GM20000 (cell line): ENCODE measurements at regions not wholly inside any gene's neighbourhood (a gene's known extent, or its start where the extent isn't known, plus 50 kb on each side); places are given as distances from the start of the nearest gene placed in this dataset.

Experiments
- DNase-seq: peaks from one replicate; pipeline ENCODE4 v3.0.0; 2012; ENCODE audit warnings: low spot score
- TF ChIP-seq, protein P1 (sequence below): IDR thresholded peaks from 2 replicates; pipeline ENCODE4 v1.5.1; 2012; ENCODE audit warnings: mild to moderate bottlenecking, control low read depth; ENCODE audit errors: extremely low read depth, missing control alignments

DNA sequence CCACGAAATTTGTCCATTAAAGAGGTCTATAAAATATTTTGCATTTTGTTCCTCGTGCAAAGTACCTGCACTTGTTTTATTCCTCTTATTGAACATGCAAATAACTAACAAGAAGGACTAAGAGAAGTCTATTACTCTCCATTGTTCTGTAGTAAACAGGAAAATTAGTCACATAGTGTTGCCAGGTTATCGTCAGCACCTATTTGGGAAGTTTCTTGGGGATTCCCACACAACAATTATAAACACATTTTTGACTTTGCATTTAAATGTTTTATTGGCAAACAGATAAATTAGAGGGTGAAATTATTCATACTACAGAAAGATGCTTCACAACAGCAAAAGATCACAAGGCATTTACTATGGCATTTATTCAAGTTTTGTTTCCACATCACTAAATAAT, 174.5 kb downstream of the ZC3H11B start:
- TF ChIP-seq, protein P1, sequence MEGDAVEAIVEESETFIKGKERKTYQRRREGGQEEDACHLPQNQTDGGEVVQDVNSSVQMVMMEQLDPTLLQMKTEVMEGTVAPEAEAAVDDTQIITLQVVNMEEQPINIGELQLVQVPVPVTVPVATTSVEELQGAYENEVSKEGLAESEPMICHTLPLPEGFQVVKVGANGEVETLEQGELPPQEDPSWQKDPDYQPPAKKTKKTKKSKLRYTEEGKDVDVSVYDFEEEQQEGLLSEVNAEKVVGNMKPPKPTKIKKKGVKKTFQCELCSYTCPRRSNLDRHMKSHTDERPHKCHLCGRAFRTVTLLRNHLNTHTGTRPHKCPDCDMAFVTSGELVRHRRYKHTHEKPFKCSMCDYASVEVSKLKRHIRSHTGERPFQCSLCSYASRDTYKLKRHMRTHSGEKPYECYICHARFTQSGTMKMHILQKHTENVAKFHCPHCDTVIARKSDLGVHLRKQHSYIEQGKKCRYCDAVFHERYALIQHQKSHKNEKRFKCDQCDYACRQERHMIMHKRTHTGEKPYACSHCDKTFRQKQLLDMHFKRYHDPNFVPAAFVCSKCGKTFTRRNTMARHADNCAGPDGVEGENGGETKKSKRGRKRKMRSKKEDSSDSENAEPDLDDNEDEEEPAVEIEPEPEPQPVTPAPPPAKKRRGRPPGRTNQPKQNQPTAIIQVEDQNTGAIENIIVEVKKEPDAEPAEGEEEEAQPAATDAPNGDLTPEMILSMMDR: no peak
- DNase-seq: no peak

DNA sequence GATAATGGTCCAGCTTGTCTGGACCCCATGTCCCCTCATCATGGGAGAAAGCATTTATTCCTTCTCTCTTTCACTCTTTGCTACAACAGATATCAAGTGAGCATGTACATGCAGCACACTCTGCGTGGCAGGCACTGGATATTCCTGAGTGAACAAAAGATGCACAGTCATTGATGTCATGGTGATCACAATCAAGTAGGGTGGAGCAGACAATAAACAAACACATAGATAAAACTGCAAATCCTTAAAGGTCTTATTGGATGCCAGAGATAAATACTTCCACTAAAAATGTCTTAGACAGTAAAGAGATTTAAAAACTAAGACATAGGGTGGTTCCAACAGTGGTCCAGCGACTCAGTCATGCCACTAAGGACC, 178.0 kb downstream of the ZC3H11B start:
- TF ChIP-seq, protein P1: no peak
- DNase-seq: no peak

DNA sequence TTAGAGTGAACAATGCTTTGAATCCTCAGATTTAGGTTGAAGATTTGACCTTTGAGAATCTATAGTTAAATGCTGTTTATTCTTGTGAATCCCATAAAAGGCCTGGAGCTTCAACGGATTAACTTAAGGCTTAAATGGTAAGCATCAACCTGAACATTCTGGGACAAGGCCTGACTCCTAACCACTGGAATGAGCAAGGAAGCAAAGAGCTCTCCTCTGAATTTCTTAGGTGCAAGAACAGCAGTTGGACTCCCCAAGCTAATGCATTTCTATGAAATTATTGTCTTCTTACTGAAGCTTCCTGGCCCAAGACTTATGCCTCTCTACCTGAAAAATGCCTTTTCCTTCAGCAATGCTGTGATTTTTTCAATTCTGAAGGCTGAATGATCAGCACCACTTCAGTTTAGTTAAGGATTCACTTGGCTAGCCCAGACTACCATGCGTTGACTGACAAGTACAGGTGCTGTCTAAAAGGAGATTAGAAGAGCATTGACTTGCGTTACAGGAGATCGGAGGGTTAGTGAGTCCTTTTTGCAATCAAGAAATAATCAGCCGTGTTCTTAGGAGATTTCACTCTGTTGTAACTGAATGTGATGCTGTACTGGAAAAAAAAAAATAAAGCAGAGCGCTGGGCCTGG, 178.5 kb downstream of the ZC3H11B start:
- no peak for DNase-seq
- TF ChIP-seq, protein P1: no peak

DNA sequence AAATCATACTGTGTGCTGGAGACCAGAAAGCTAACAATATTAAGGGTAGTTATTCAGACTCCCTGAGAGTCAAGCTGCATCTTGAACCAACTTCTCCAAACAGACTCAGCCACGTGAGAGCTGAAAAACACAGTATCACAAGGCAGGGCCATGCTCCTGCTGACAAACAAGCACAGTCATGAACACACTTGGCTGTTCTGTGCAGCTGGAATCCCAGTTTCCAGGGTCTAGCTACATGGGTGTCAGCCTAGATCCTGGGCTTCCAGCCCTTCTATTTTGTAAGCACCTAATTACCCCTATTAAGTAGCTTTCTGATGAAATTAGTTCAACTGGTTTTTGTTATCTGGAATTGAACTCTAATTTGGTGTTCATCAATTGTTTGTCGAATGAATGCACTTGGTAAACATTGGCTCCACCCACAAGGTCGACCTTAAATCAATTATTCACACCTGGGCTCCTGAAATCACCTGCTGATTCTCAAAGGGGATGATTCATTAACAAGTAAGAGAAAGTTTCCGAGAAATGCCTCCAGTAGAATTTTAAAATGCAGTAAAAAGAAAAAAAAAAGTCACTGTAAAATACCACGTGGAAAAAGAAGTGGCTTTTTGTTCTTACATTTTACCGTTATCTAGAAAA, 179.3 kb downstream of the ZC3H11B start:
- DNase-seq: no peak
- TF ChIP-seq, protein P1: no peak

DNA sequence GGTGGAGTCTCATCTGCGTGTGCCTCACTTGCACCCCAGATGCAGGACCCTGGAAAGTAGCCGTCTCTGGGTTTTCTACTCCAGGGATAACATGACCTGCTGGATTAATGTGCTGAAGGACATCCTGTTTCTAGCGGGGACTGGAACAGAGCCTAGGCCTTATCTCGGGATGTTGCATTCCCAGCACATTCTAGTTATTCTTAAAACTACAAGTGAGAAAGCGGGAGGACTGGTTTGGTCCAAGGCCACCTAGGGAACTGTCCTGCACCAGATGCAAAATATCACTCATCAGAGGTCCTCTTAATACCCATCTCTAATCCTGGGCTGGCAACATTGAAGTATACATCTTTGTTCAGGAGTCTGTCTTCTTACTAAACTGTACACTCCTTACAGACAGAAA, 179.9 kb downstream of the ZC3H11B start:
- no peak for DNase-seq
- TF ChIP-seq, protein P1: no peak

DNA sequence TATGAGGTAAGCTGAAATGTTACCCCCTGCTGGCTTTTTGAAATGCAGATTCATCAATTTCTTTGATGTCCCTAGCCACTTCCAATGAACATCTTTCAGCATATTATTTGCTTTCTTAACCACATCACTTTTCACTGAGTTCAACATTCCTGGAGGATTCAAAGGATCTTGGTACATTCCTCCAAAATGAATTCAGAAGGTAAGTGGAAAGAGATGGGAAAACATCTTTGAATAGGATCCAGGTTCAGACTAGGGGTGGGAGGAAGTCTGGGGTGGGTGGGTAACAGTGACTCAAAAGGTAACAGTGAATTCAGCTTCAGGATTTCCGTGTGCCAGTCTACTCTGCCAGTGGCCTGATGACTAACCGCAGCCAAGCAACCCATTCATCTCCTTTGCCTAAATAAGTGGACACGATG, 180.7 kb downstream of the ZC3H11B start:
- DNase-seq: no peak
- TF ChIP-seq, protein P1: no peak

DNA sequence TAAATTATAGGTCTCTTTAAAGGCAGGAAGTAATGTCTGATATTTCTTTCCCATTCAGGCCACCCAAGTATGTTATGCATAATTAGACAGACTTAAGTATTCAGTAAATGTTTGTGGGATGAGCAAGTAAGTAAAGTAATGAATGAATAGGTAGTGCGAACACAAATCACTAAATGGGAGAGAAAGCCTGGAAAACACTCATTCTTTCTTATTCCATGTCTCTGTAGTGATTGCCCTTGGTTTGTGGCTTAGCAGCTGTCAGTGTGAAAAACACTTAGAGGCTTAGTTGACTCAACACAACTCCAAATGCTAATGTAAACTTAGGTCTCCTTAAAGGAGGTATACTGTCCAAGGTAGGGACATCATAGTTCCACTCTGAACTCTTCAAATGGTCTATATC, 182.5 kb downstream of the ZC3H11B start:
- no peak for DNase-seq
- TF ChIP-seq, protein P1: no peak
